ENCODE measurements at regions not wholly inside any gene's neighbourhood (a gene's known extent, or its start where the extent isn't known, plus 50 kb on each side); places are given as distances from the start of the nearest gene placed in this dataset.

- TF ChIP-seq, protein P1, sequence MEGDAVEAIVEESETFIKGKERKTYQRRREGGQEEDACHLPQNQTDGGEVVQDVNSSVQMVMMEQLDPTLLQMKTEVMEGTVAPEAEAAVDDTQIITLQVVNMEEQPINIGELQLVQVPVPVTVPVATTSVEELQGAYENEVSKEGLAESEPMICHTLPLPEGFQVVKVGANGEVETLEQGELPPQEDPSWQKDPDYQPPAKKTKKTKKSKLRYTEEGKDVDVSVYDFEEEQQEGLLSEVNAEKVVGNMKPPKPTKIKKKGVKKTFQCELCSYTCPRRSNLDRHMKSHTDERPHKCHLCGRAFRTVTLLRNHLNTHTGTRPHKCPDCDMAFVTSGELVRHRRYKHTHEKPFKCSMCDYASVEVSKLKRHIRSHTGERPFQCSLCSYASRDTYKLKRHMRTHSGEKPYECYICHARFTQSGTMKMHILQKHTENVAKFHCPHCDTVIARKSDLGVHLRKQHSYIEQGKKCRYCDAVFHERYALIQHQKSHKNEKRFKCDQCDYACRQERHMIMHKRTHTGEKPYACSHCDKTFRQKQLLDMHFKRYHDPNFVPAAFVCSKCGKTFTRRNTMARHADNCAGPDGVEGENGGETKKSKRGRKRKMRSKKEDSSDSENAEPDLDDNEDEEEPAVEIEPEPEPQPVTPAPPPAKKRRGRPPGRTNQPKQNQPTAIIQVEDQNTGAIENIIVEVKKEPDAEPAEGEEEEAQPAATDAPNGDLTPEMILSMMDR (IDR thresholded peaks at IDR 0.05), result no peak
- no peak for TF ChIP-seq EZH2 (IDR thresholded peaks at IDR 0.05; ENCODE audit: borderline replicate concordance, insufficient read depth, low read depth, low read length, poor library complexity, severe bottlenecking)
Measured at GRCh38 chr14:58898655-58899316, 261.0 kb downstream of the DACT1 start.

Data from B cell (primary cell).